Inferior parietal cortex (tissue), 1 donor: ENCODE measurements at regions not wholly inside any gene's neighbourhood (a gene's known extent, or its start where the extent isn't known, plus 50 kb on each side); places are given as distances from the start of the nearest gene placed in this dataset.

Experiments
- DNase-seq: peaks from one replicate; pipeline ENCODE4 v3.0.0-alpha.2; 2016; ENCODE audit errors: extremely low spot score

GRCh38 chr11:27858866-27859265 lies 158.6 kb upstream of the BDNF start:
- DNase-seq: no peak

GRCh38 chr11:27857588-27857987 lies 157.3 kb upstream of the BDNF start:
- no peak for DNase-seq

GRCh38 chr11:27857014-27857413 lies 156.8 kb upstream of the BDNF start:
- no peak for DNase-seq

- no peak for DNase-seq
Measured at GRCh38 chr11:27848423-27848822, 148.2 kb upstream of the BDNF start.

DNA sequence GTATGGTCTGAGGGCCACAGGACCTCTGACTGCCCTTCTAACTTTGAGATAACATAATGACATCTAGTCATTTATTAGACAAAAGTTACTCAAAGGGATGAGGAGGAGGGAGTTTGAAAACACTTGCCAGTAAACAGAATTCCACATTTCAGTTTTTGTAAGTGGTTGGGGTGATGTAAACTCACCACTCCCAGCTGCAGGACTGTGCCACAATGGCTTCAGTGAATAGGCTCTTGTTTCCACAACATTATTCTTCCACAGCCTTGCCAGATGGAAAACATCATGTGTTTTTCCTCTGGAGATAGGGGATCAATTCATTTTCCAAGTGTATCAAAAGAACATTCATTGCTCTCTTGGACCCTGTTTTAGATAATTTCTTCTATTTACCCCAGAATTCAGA lies 147.2 kb upstream of the BDNF start:
- no peak for DNase-seq

- DNase-seq: no peak
Measured at GRCh38 chr11:27842290-27842689, 142.0 kb upstream of the BDNF start.

DNA sequence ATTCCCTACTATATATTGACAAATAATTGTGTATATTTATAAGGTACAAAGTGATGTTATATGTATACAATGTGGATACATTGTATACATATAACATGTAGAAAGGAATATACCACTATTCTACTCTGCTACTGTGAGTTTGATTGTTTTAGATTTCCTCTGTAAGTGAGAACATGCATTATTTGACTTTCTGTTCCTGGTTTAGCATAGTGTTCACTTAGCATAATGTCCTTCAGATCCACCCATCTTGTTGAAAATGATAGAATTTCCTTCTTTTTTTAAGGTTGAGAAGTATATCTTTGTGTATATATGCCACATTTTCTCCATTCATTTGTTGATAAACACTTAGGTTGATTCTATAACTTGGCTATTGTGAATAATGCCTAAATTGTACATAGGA lies 140.8 kb upstream of the BDNF start:
- DNase-seq: no peak

DNA sequence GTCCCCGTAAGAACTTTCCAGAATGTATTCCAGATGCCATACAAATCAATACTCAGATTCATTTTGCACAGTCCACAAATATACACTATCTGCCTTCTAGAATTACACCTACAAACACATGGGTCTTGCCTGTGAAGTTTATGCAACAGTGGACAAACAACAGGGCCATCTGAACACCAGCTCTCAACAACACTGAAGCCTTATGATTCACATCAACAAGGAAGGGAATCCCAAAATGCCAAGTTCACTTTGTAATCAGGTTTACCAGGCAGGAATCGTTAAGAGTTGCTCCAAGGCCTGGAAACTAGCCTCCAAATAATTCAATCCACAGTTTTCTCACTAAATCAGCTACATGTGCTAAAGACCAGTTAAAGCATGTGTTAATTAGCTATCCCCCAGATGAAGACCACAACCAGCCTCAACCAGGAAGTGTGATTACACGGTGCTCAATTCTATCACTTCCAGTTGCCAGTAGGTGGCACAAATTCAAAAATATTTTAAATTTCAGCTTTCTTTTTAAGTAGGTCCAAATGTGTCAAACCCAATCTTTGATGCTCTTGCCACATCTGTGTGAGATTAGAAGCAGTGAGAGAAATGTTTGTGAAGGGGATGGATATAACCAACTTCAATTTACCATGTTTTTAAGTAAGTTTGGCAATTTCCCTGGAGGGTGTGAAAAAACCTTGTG lies 139.1 kb upstream of the BDNF start:
- DNase-seq: no peak

DNA sequence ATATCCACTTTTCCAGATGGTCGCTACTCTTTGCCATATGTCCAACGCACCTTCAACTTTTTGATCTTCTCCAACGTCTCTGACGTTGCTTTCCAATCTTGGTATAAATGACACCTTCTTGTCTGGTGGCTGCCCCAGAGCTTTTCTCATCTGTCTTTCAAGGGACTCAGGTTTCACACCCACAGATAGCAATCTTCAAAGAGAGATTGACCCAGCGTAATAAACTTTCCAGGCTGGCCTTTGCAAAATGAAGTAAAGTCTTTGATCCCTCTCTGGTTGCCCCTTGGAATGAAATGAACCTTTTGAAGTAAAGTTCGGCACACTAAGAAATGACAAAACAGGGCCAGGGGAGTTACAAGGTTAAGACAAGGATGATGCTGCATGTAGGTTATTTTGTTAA lies 138.4 kb upstream of the BDNF start:
- DNase-seq: no peak

GRCh38 chr11:27837895-27838563 lies 137.8 kb upstream of the BDNF start:
- no peak for DNase-seq

- DNase-seq: no peak
Measured at GRCh38 chr11:27830206-27830605, 130.0 kb upstream of the BDNF start.

DNA sequence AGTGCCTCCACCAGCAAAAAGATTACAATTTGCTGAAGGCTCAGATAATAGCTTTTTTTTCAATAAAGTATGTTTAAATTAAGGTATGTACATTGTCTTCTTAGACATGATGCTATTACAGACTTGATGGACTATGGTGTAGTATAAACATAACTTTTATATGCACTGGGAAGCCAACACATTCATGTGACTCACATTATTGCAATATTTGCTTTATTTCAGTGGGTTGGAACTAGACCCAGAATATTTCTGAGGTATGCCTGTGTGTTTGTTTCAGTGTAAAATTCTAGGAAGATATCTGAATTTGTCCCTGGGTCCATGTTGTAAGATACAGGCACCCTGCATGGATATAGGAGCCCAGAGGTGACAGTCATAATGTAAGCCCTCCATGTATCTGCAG lies 120.0 kb upstream of the BDNF start:
- no peak for DNase-seq

DNA sequence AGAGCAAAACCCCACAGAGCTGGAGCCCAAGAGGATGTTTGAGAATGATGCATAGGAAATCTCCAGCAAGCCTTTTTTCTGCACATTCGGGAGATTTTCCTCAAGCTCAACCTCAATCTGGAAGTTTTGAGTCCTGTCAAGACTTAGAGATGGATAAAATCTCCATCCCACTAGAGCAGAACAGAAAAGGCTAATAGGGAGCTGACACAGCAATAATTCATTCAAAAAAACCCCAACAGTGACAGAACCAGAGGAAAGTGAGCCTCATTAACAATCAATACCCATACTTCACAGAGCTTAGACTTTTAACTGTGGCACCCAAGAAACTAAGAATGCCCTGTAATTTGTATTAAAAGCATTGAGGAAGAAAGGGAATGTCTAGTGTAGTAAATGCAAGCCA lies 115.9 kb upstream of the BDNF start:
- no peak for DNase-seq

DNA sequence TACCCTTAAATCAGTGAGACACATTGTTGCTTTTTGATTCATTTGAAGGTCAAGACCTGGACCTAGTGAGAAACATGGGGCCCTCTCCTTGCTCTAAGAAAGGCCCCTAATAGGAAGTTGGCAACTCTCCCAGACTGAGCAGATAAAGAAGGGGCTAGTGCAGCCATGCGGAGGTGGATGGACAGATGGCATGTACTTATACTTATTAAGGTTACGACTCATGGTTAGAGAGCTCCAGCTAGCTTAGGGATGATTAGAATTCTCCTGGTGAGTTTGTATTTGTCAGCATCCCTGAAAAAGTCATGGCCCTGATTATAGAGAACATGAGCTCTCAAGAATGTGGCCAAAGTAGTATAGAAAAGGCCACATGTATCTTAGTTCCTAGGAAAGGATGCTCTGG lies 112.1 kb upstream of the BDNF start:
- no peak for DNase-seq

GRCh38 chr11:27807596-27807995 lies 107.3 kb upstream of the BDNF start:
- DNase-seq: no peak

DNA sequence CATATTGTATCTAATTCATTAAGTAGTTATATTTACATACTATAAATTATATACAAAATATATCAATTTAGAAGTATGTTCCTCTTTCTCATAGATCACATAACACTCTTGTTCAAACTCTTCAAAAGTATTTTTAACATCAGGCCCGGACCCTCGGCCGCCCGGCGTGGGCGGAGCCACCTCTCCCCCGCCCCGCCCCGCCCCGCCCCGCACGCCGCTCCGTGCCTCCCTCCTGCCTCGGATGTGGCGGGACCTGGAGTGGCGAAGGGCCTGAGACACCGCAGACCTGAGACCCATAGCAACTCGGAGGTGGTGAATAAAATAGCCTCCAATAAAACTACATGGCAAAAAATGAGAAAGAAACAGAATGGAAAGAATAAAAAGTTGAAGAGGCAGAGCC lies 105.9 kb upstream of the BDNF start:
- DNase-seq: no peak

DNA sequence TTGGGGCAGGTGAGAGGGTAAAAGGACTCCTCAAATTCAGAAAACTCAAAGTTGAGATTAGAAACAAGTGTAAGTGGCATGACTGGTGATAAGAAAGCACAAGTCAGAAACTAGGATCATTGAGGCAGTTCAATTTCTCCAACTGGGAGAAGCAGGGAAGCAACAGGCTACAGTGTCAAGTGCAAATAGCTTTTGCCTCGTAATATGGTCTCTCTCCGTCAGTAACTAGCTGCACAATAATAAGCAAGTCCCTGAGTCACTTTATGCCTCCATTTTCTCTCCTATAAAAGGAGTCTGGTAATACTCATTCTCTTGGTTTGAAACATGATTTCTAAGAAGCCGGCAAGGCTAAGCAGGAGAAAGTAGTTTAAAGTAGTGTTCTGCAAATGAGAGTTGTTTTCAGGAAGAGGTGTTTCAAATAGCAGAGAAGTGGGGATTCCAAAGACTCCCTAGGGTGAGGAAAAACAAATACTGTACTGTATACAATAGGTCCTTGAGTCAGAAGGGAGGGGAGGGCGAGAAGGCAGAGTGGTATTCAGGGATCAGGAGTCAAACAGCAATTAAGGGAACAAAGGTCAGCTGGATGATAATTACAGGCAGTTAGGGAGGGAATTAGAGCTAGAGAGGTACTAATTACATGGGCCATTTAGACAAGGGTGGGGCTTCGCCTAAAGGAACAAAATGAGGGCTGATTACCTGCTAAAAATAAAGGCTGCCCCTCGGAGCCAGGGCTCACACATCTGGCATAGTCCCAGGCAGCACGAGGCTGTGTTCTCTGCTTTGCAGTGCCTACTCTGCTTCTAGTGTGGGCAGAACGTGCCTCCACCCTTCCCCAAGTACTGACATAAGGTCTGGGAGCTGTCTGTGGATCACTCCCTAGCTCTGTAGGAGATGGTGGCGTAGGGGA lies 96.0 kb upstream of the BDNF start:
- DNase-seq: no peak

- no peak for DNase-seq
Measured at GRCh38 chr11:27786864-27787263, 86.6 kb upstream of the BDNF start.

DNA sequence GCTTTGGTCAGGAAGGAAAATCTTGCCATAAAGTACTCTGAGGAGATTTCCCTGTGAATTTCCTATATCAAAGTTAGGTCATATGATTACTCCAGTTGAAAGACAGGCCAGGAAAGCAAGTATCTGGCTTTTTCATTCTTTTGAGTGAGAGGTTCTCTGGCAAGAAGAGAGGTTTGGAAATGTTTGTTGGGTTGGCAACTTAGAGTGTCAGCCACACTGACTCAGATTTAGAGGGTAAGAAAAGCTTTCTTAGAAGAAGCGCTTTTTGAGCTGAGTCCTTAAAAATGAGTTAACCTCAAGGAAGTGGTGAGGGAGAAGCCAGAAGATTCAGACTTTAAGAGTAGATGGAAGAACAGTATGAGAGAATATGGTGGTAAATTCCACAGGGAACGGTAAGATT lies 86.1 kb upstream of the BDNF start:
- DNase-seq: no peak

DNA sequence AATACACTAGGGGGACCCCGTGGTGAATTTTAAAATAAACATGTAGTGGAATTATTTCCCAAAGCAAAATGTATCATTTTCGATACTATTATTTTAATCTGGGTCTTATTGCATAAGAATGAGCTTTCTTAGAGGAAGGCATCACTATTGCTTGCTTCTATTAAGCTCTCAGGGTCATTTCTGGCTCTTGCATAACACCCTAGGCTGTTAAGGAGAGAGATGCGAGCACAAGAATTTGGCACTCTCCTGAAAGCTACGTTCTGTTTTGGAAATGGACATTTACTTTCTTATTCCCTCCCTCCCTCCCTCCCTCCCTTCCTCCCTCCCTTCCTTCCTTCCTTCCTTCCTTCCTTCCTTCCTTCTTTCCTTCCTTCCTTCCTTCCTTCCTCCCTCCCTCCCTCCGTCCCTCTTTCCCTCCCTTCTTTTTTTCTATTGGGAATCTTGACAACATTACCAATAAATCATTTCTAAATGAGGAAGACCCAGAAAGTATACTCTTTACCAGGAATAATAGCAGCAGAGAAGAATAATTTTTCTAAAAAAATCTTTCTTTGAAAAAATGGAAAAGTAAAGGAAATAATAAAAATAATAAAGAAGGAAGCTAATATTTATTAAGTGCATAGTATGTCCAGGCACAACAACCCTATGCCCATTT lies 83.6 kb upstream of the BDNF start:
- no peak for DNase-seq

DNA sequence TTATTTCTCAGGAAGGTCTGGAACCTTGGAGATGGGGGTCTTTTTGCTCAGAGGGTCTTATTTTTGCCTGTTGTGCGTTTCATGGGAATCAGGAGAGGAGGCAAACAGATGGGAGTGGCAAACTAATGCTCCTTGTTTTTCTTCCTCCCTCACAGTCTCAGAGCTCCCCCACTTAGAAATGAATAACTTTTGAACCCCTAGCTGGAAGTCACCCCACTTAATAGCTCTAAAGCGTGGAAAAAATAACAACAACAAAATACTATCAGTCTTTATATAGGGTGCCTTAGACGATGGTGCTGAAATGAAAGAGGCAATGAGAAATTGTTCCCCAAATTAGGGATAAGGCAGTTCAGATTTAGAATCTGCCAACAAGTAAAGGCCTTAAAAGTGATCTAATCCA lies 76.8 kb upstream of the BDNF start:
- no peak for DNase-seq

DNA sequence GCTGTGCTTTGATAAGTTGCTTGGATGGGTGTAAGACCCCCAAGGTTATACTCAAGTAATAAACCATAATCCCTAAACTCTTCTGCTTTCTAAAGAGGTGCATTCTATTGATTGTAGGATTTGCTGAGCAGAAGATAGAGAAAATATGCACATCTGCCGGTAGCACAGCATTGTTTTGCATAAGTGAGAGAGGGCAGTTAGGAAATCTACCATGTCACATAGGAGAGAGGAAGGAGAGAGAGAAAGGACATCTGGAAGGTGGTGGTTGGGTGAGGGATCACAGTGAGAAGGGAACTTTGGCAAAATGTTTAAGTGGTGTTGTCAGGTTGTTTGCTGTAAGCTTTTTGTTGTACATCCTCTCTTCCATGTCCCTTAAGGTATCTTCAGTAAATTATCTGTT lies 73.6 kb upstream of the BDNF start:
- no peak for DNase-seq
